ENCODE measurements at regions not wholly inside any gene's neighbourhood (a gene's known extent, or its start where the extent isn't known, plus 50 kb on each side); places are given as distances from the start of the nearest gene placed in this dataset.

DNA sequence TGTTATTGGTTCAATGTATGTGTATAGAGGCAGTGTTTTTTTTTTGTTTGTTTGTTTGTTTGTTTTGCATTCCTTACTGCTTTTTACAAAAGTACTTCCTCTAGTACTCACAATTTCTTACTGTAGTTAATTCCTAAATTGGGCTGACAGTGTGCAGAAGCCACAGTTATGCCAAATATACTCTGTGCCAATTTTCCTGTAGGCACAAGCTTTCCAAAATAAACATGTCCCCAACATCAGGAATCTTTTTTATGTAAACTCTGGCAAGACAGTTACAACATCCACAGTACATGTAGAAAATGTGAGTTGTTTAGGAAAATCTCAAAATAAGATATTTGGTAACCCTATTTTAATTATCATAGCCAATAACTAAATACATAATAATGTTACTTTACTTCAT lies 161.6 kb upstream of the TSLP start:
- H3K27ac ChIP-seq (ENCODE audit: low read depth, low read length) = no peak overlapping the region

DNA sequence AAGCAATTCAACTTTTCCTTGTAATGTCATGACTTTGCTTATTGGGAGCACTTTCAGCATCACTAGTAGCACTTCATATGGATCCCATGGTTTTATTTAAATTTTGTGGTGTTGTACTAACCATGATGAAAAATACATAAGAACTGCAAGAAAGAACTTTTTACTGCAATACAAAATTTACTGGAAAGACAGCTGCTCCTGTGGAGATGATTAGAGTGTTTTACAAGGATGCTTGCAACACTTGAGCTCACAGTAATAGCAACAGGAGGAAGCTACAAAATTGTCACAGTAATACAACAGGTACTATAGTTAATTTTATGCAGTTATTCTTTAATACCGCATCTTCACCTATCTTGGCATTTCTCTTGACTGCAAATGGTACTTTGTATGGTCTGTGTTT lies 158.3 kb upstream of the TSLP start:
- Histone ChIP-seq H3K4me1 (ENCODE audit: control insufficient read depth in 3 of 3, insufficient read depth in 3 of 3, low read length in 3 of 3) (no peaks in the 10 kb centered on the region), H3K9ac (ENCODE audit: low read depth in 1 of 3, low read length in 3 of 3) (no peak overlapping the region), H3K4me3 (ENCODE audit: low read length in 3 of 3) (no peak overlapping the region), H3K27ac (ENCODE audit: low read depth, low read length) (no peak overlapping the region), H3K27me3 (ENCODE audit: control insufficient read depth in 3 of 3, insufficient read depth in 3 of 3, low read length in 3 of 3) (no peaks in the 10 kb centered on the region), H3K36me3 (ENCODE audit: control insufficient read depth in 3 of 3, insufficient read depth in 3 of 3, low read length in 3 of 3) (no peaks in the 10 kb centered on the region), H3K9me3 (ENCODE audit: control insufficient read depth in 3 of 3, low read length in 3 of 3) (no peaks in the 10 kb centered on the region)

More for the DNA sequence above, 161.6 kb upstream of the TSLP start:
- Histone ChIP-seq H3K9ac (ENCODE audit: low read depth in 1 of 3, low read length in 3 of 3) (no peak overlapping the region), H3K4me3 (ENCODE audit: low read length in 3 of 3) (no peak overlapping the region), H3K9me3 (ENCODE audit: control insufficient read depth in 3 of 3, low read length in 3 of 3) (no peaks in the 10 kb centered on the region), H3K36me3 (ENCODE audit: control insufficient read depth in 3 of 3, insufficient read depth in 3 of 3, low read length in 3 of 3) (no peaks in the 10 kb centered on the region), H3K4me1 (ENCODE audit: control insufficient read depth in 3 of 3, insufficient read depth in 3 of 3, low read length in 3 of 3) (no peaks in the 10 kb centered on the region), H3K27me3 (ENCODE audit: control insufficient read depth in 3 of 3, insufficient read depth in 3 of 3, low read length in 3 of 3) (no peaks in the 10 kb centered on the region)

DNA sequence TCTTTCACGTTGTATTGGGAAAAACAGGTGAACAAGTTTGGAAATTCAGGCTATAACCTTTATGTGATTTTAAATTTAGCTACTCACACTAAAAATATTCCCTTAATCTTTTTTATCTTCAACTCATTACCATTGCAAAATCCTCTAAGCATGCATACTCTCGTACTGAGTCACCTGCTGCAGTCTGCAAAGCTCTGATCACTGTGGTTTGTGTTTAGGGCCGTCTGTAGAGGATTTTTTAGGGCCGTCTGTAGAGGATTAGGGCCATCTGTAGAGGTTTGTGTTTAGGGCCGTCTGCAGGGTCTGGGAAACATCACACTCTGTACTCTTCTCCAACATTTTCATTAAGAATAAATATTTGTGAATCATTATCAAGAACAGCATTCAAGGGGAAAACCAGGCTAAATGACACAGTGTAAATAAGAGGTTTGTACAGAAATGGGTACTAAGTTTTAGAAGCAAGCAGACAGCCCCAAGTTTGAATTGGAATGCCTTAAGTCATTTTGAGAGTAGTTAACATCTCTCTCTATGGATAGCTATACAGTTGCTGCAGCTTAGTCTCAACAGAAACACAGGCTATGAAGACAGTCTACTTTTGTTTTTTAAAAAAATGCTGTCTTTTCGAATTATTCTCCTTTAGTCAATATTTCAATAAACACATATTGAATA lies 155.0 kb upstream of the TSLP start:
- Histone ChIP-seq H3K4me3 (ENCODE audit: low read length in 3 of 3) (no peak overlapping the region), H3K27me3 (ENCODE audit: control insufficient read depth in 3 of 3, insufficient read depth in 3 of 3, low read length in 3 of 3) (no peaks in the 10 kb centered on the region), H3K4me1 (ENCODE audit: control insufficient read depth in 3 of 3, insufficient read depth in 3 of 3, low read length in 3 of 3) (no peaks in the 10 kb centered on the region), H3K36me3 (ENCODE audit: control insufficient read depth in 3 of 3, insufficient read depth in 3 of 3, low read length in 3 of 3) (no peaks in the 10 kb centered on the region), H3K9me3 (ENCODE audit: control insufficient read depth in 3 of 3, low read length in 3 of 3) (no peaks in the 10 kb centered on the region), H3K9ac (ENCODE audit: low read depth in 1 of 3, low read length in 3 of 3) (no peak overlapping the region), H3K27ac (ENCODE audit: low read depth, low read length) (no peak overlapping the region)

DNA sequence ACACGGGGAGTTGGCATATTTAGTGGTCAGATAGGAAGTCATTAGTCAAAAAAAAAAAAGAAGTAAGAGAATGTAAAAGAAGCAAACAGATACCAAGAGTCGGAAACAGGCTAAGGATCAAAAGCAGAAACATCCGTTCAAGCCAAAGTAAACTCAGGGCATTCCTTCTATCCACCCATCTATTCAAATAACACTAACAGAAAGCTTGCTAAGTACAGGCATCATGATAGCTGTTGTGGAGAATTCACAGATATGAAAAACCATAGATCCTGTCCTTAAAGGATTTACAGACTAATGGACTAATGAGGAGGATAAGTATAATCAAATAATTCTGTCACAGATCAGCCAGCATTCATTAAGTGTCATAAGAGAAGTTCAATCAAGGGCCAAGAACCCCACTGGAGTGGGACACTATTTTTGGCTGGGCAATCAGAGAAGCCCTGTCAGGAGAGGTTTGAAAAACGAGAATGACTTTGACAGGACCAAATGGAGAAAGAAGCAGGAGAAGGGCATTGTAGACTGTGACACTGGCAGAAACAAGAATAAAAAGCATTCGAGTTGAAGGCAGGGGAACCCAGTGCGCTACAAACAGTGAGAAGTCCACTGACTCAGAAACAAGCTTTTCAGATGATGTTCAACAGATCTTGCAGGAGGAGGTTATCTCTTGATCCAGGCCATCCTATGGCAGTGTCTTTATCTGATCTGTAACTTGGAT lies 154.2 kb upstream of the TSLP start:
- Histone ChIP-seq H3K27me3 (ENCODE audit: control insufficient read depth in 3 of 3, insufficient read depth in 3 of 3, low read length in 3 of 3) (no peaks in the 10 kb centered on the region), H3K9ac (ENCODE audit: low read depth in 1 of 3, low read length in 3 of 3) (no peak overlapping the region), H3K9me3 (ENCODE audit: control insufficient read depth in 3 of 3, low read length in 3 of 3) (no peaks in the 10 kb centered on the region), H3K4me3 (ENCODE audit: low read length in 3 of 3) (no peak overlapping the region), H3K36me3 (ENCODE audit: control insufficient read depth in 3 of 3, insufficient read depth in 3 of 3, low read length in 3 of 3) (no peaks in the 10 kb centered on the region), H3K27ac (ENCODE audit: low read depth, low read length) (no peak overlapping the region), H3K4me1 (ENCODE audit: control insufficient read depth in 3 of 3, insufficient read depth in 3 of 3, low read length in 3 of 3) (no peaks in the 10 kb centered on the region)

DNA sequence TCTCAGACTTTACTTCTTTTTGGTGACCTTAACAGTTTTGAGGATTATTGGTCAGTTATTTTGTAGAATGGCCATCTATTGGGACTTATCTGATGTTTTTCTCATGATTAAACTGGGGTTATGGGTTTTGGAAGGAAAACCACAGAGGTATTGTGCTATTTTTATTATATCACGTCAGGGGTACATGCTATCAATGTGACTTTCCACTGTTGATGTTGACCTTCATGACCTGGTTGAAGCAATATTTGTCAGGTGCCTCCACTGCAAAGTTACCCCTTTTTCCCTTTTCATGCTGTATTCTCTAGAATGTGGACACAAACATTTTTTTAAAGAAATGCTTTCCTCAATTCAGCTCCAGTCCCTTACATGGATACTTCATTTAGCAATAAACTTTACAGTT lies 152.8 kb upstream of the TSLP start:
- no peak overlapping the region for H3K9ac ChIP-seq (ENCODE audit: low read depth in 1 of 3, low read length in 3 of 3)
- no peak overlapping the region for H3K4me3 ChIP-seq (ENCODE audit: low read length in 3 of 3)
- H3K27ac ChIP-seq (ENCODE audit: low read depth, low read length) = no peak overlapping the region
- H3K4me1 ChIP-seq (ENCODE audit: control insufficient read depth in 3 of 3, insufficient read depth in 3 of 3, low read length in 3 of 3) = no peaks in the 10 kb centered on the region
- H3K36me3 ChIP-seq (ENCODE audit: control insufficient read depth in 3 of 3, insufficient read depth in 3 of 3, low read length in 3 of 3) = no peaks in the 10 kb centered on the region
- H3K27me3 ChIP-seq (ENCODE audit: control insufficient read depth in 3 of 3, insufficient read depth in 3 of 3, low read length in 3 of 3) = no peaks in the 10 kb centered on the region
- H3K9me3 ChIP-seq (ENCODE audit: control insufficient read depth in 3 of 3, low read length in 3 of 3) = no peaks in the 10 kb centered on the region

DNA sequence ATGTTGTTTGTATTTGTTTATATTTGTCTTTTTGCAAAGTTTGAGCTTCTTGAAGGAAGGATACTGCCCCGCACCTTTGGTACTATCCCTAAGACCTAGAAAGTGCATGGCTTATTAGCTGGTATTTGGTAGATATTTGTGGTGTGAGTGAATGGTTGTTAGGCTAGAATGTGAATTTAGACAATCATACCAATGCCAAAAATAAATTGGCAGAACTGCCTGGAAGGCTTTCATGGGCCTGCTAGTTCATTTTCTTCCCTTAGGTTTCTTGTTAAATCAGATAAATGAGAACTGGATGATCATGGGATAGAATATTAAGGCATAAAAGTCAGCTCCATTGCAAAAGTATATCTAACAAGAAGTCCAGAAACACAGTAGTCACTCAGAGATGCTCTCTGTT lies 147.5 kb upstream of the TSLP start:
- no peak overlapping the region for H3K4me3 ChIP-seq (ENCODE audit: low read length in 3 of 3)
- no peaks in the 10 kb centered on the region for H3K4me1 ChIP-seq (ENCODE audit: control insufficient read depth in 3 of 3, insufficient read depth in 3 of 3, low read length in 3 of 3)
- no peak overlapping the region for H3K27ac ChIP-seq (ENCODE audit: low read depth, low read length)
- H3K9me3 ChIP-seq (ENCODE audit: control insufficient read depth in 3 of 3, low read length in 3 of 3) = peaks cover 0 to 2% (median 0%) of the 10 kb centered on the region in 3 donors
- H3K9ac ChIP-seq (ENCODE audit: low read depth in 1 of 3, low read length in 3 of 3) = no peak overlapping the region
- H3K27me3 ChIP-seq (ENCODE audit: control insufficient read depth in 3 of 3, insufficient read depth in 3 of 3, low read length in 3 of 3) = no peaks in the 10 kb centered on the region
- H3K36me3 ChIP-seq (ENCODE audit: control insufficient read depth in 3 of 3, insufficient read depth in 3 of 3, low read length in 3 of 3) = no peaks in the 10 kb centered on the region

DNA sequence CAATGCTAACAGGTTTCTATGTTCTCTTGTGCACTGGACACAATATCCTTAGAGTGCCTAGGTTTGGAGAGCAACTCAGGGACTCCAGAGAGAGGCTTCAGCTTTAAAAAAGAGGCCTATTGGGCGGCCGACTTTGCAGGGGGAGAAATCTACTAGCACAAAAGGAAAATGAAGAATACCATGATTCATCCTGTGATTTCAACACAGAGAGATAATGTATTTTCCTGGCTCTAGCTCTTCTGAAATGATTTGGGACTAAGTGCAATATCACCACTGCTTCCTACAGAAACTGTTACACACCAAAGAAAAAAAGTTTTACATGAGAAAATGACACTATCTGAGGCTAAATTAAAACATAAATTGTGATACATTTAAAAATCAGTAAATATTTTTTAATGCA lies 146.1 kb upstream of the TSLP start:
- H3K27ac ChIP-seq (ENCODE audit: low read depth, low read length) = no peak overlapping the region
- peaks cover 0 to 2% (median 0%) of the 10 kb centered on the region in 3 donors for H3K9me3 ChIP-seq (ENCODE audit: control insufficient read depth in 3 of 3, low read length in 3 of 3)
- H3K4me1 ChIP-seq (ENCODE audit: control insufficient read depth in 3 of 3, insufficient read depth in 3 of 3, low read length in 3 of 3) = no peaks in the 10 kb centered on the region
- no peaks in the 10 kb centered on the region for H3K27me3 ChIP-seq (ENCODE audit: control insufficient read depth in 3 of 3, insufficient read depth in 3 of 3, low read length in 3 of 3)
- no peak overlapping the region for H3K4me3 ChIP-seq (ENCODE audit: low read length in 3 of 3)
- H3K9ac ChIP-seq (ENCODE audit: low read depth in 1 of 3, low read length in 3 of 3) = no peak overlapping the region
- no peaks in the 10 kb centered on the region for H3K36me3 ChIP-seq (ENCODE audit: control insufficient read depth in 3 of 3, insufficient read depth in 3 of 3, low read length in 3 of 3)

DNA sequence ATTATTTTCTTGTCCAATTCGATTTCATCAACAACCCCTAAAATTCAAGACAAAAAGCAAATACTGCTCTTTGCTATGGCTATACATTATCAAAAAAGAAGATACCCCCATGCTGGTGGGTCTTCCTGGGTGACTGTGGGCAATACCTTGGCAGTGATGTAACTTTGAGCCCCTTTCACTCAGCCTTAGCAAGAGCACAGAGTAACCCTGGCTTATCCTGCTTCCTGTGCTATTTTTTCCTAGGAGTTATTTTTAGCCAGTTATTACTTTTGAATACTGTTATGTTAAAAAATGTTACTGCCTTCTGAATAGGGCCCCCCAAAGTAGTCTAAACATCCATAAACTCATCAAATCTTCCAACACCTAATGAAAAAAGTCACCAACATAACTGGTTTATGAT lies 145.6 kb upstream of the TSLP start:
- Histone ChIP-seq H3K4me3 (ENCODE audit: low read length in 3 of 3) (no peak overlapping the region), H3K36me3 (ENCODE audit: control insufficient read depth in 3 of 3, insufficient read depth in 3 of 3, low read length in 3 of 3) (no peaks in the 10 kb centered on the region), H3K9me3 (ENCODE audit: control insufficient read depth in 3 of 3, low read length in 3 of 3) (peaks cover 0 to 2% (median 0%) of the 10 kb centered on the region in 3 donors), H3K27ac (ENCODE audit: low read depth, low read length) (no peak overlapping the region), H3K27me3 (ENCODE audit: control insufficient read depth in 3 of 3, insufficient read depth in 3 of 3, low read length in 3 of 3) (no peaks in the 10 kb centered on the region), H3K9ac (ENCODE audit: low read depth in 1 of 3, low read length in 3 of 3) (no peak overlapping the region), H3K4me1 (ENCODE audit: control insufficient read depth in 3 of 3, insufficient read depth in 3 of 3, low read length in 3 of 3) (no peaks in the 10 kb centered on the region)

DNA sequence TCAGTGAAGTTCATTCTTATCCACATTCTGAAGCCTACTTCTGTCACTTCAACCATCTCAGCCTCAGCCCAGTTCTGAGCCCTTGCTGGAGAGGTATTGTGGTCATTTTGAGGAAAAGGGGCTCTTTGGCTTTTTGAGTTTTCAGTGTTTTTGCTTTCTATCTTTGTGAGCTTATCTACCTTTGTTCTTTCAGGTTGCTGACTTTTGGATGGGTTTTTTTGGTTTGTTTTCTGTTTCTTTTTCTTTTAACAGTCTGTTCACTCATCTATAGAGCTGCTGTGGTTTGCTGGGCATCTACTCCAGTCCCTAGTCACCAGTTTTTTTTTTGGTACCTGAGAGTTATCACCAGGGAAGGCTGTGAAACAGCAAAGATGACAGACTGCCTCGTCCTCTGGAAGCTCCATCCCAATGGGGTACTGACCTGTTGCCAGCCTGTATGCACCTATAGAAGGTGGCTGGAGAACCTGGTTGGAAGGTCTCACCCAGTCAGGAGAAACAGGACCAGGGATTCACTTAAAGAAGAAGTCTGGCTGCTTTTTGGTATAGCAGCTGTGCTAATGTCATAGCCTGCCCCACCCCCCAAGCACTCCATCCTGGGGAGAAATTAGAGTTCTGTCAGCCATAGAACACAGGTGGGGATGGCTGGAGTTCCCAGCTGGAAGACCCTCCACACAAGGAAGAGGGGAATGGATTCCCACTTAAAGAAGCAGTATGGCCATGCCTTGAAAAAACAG lies 138.6 kb upstream of the TSLP start:
- H3K9me3 ChIP-seq (ENCODE audit: control insufficient read depth in 3 of 3, low read length in 3 of 3) = peaks cover 0 to 2% (median 0%) of the 10 kb centered on the region in 3 donors
- no peaks in the 10 kb centered on the region for H3K4me1 ChIP-seq (ENCODE audit: control insufficient read depth in 3 of 3, insufficient read depth in 3 of 3, low read length in 3 of 3)
- no peaks in the 10 kb centered on the region for H3K27me3 ChIP-seq (ENCODE audit: control insufficient read depth in 3 of 3, insufficient read depth in 3 of 3, low read length in 3 of 3)
- no peak overlapping the region for H3K4me3 ChIP-seq (ENCODE audit: low read length in 3 of 3)
- H3K9ac ChIP-seq (ENCODE audit: low read depth in 1 of 3, low read length in 3 of 3) = no peak overlapping the region
- no peak overlapping the region for H3K27ac ChIP-seq (ENCODE audit: low read depth, low read length)
- no peaks in the 10 kb centered on the region for H3K36me3 ChIP-seq (ENCODE audit: control insufficient read depth in 3 of 3, insufficient read depth in 3 of 3, low read length in 3 of 3)

DNA sequence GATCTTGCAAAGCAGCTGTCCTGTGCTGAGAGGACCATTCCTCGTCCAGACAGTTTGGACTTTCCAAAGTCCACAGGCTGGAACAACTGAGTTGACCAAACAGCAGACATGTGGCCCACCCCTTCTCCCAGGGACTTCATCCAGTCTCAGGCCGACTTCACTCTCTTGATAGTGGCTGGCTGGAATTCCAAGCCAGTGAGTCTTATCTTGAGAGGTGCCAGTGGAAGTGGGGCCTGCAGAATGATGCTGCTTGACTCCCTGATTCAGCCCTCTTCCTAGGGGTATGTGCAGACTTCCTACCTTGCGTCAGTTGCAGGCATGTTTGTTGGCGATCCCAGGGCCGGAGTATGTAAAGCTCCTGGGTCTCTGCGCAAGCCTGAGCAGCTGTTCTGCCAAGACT lies 131.4 kb upstream of the TSLP start:
- Histone ChIP-seq H3K9ac (ENCODE audit: low read depth in 1 of 3, low read length in 3 of 3) (no peak overlapping the region), H3K4me3 (ENCODE audit: low read length in 3 of 3) (no peak overlapping the region), H3K36me3 (ENCODE audit: control insufficient read depth in 3 of 3, insufficient read depth in 3 of 3, low read length in 3 of 3) (no peaks in the 10 kb centered on the region), H3K4me1 (ENCODE audit: control insufficient read depth in 3 of 3, insufficient read depth in 3 of 3, low read length in 3 of 3) (no peaks in the 10 kb centered on the region), H3K27ac (ENCODE audit: low read depth, low read length) (no peak overlapping the region), H3K9me3 (ENCODE audit: control insufficient read depth in 3 of 3, low read length in 3 of 3) (no peaks in the 10 kb centered on the region), H3K27me3 (ENCODE audit: control insufficient read depth in 3 of 3, insufficient read depth in 3 of 3, low read length in 3 of 3) (no peaks in the 10 kb centered on the region)
